GM12891 (cell line): ENCODE measurements at regions not wholly inside any gene's neighbourhood (a gene's known extent, or its start where the extent isn't known, plus 50 kb on each side); places are given as distances from the start of the nearest gene placed in this dataset.

Experiments used
- PAX5 ChIP-seq: IDR thresholded peaks from 2 replicates; pipeline ENCODE4 v1.6.1; 2011; ENCODE audit warnings: low read length, moderate library complexity, mild to moderate bottlenecking; ENCODE audit not compliant: insufficient read depth, severe bottlenecking
- POLR2A ChIP-seq: IDR thresholded peaks from 2 replicates; pipeline ENCODE4 v1.6.1; 2011; ENCODE audit warnings: low read depth, low read length, control low read depth
- POLR2AphosphoS5 ChIP-seq: IDR thresholded peaks from 2 replicates; pipeline ENCODE4 v1.6.1; 2011; ENCODE audit warnings: low read depth, low read length, control low read depth
- POU2F2 ChIP-seq: IDR thresholded peaks from 2 replicates; pipeline ENCODE4 v1.6.1; 2011; ENCODE audit warnings: low read depth, mild to moderate bottlenecking, control low read depth, low read length, moderate library complexity
- SPI1 ChIP-seq: IDR thresholded peaks from 2 replicates; pipeline ENCODE4 v1.6.1; 2011; ENCODE audit warnings: low read depth, low read length, control low read depth
- TAF1 ChIP-seq: IDR thresholded peaks from 2 replicates; pipeline ENCODE4 v1.6.1; 2011; ENCODE audit warnings: low read depth, low read length, control low read depth

DNA sequence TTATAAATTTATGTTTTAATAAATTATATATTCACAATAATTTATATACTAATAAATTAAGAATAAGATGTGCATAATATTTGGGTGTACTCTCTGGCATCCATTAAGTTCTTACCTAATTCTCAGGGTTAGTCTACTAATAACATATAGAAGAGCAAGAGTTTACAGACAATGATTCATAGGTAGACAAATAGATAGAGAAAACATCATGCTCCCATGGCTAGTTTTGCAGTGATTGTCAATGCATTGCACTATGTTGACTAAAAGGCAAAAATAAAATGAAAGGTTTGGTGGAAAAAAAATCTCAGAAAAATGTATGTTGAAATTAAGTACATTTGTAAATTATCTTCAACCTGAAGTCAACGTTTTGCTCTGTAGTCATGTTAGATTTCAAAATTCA is 606.0 kb downstream of the KCTD8 start:
- no peak for TF ChIP-seq POLR2A
- TF ChIP-seq PAX5: no peak
- no peak for TF ChIP-seq POLR2AphosphoS5
- TF ChIP-seq TAF1: no peak
- TF ChIP-seq POU2F2: no peak
- TF ChIP-seq SPI1: no peak
